ENCODE measurements at regions not wholly inside any gene's neighbourhood (a gene's known extent, or its start where the extent isn't known, plus 50 kb on each side); places are given as distances from the start of the nearest gene placed in this dataset.

DNA sequence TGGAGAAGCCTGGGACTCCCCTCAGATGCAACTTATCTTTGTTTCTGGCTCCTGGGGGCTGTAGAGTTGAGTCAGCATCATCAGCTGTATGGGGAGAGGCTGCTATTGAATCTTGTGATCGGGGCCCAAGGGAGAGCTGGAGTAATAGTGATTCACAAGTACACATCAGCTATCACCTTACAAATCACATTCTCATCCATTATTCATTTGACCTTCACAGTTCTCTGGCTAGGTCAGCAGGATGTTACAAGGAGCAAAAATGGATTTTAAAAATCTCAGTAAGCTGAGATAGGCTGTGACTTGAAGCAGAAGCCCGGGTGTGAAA is 175.0 kb downstream of the OPA1 start:
- DNase-seq (ENCODE audit: low read depth in 2 of 2) = peak; percentile 66 to 77
- no peak overlapping the region for H3K4me3 ChIP-seq (replicated peaks in 1 of 2; ENCODE audit: low read depth in 2 of 2, low read length in 2 of 2)
- TF ChIP-seq, protein P1, sequence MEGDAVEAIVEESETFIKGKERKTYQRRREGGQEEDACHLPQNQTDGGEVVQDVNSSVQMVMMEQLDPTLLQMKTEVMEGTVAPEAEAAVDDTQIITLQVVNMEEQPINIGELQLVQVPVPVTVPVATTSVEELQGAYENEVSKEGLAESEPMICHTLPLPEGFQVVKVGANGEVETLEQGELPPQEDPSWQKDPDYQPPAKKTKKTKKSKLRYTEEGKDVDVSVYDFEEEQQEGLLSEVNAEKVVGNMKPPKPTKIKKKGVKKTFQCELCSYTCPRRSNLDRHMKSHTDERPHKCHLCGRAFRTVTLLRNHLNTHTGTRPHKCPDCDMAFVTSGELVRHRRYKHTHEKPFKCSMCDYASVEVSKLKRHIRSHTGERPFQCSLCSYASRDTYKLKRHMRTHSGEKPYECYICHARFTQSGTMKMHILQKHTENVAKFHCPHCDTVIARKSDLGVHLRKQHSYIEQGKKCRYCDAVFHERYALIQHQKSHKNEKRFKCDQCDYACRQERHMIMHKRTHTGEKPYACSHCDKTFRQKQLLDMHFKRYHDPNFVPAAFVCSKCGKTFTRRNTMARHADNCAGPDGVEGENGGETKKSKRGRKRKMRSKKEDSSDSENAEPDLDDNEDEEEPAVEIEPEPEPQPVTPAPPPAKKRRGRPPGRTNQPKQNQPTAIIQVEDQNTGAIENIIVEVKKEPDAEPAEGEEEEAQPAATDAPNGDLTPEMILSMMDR (IDR thresholded peaks at IDR 0.05; ENCODE audit: low read depth, low read length) = no peak

DNA sequence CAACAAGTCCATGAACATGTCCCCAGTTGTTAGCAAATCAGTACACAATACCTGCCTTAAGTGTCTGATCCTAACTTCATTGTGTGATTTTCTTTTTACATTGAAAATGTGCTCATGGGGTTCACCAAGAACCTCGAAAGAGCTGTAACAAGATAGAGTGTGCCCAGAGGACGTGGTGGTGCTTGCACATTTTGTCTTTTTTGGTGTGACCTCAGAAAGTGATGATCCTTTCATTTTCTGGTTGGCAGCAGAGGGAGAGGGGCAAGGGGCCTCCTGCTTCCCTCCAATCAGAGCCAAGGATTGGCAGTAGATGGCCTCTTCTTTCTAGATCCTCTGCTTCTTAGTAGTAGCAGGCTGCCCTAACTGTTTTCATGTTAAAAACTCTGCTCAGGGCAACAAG is 176.4 kb downstream of the OPA1 start:
- no peak for DNase-seq (ENCODE audit: low read depth in 2 of 2)
- TF ChIP-seq, protein P1 (IDR thresholded peaks at IDR 0.05; ENCODE audit: low read depth, low read length) = no peak
- H3K4me3 ChIP-seq (replicated peaks in 1 of 2; ENCODE audit: low read depth in 2 of 2, low read length in 2 of 2) = no peak overlapping the region

DNA sequence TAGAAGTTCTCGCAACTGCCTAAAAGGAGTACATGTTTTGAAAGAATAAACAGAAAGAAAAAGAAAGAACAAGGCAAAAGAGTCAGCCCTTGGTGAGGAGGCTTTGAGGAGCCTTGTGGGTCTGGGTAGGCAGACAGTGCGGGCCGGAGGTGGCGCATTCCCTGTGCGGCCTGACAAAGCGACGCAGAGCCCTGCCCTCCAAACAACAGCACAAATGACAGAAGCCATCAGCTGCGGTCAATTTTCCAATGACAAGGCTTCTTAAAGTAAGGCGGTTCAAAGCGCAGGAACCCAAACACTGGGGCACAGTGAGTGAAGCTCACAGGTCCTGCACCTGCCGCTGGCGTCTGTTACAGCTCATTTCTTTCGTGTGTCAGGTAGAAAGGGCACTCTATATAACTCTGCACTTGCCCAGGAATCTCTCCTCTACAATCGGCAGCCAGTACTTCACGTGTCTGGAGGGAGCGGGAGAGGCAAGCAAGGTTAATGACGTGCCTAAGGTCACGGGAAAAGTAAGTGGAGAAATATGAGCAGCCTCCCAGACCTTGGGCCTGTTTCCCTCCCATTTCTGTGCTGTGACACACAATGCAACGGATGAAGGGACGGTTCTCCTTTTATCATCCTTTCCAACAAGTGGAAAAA is 178.1 kb downstream of the OPA1 start:
- TF ChIP-seq, protein P1 (IDR thresholded peaks at IDR 0.05; ENCODE audit: low read depth, low read length) = no peak
- H3K4me3 ChIP-seq (replicated peaks in 1 of 2; ENCODE audit: low read depth in 2 of 2, low read length in 2 of 2) = no peak overlapping the region
- no peak for DNase-seq (ENCODE audit: low read depth in 2 of 2)

DNA sequence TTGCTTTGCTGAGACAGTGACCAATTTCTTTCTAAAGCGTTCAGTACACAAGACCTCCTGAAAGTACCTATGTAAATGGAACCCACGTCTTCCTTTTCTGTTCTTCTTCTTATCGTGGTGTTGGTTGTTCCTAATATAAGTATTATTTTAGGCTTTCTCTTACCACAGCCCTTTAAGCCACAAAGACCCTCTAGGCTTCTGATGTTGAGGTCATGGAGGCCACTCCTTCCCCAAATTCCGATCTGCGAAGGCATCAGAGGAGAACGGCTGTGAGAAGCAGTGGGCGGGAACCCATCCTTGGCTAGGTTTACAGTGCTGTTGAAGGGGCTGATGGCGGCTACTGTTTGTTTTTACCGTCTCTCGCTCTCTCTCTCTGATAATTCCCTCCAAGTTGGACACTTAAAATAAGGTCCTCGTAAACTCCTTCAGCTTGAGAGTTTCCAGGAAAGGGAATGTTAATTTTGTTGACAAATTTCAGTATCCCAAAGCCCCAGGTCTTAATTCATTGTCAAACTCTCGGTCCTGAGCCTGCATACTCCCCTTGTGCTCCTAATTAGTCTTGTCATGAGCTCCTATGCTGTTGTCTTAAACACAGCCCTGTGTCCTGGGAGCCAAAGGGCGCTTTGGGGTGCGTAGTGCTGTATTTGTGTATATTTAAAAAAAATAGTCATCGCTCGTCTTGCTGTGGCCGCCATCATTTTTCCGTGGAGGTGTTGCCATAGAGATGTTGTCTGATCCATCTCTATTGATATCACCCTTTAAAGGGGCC is 178.8 kb downstream of the OPA1 start:
- TF ChIP-seq, protein P1 (IDR thresholded peaks at IDR 0.05; ENCODE audit: low read depth, low read length) = no peak
- no peak overlapping the region for H3K4me3 ChIP-seq (replicated peaks in 1 of 2; ENCODE audit: low read depth in 2 of 2, low read length in 2 of 2)
- no peak for DNase-seq (ENCODE audit: low read depth in 2 of 2)

DNA sequence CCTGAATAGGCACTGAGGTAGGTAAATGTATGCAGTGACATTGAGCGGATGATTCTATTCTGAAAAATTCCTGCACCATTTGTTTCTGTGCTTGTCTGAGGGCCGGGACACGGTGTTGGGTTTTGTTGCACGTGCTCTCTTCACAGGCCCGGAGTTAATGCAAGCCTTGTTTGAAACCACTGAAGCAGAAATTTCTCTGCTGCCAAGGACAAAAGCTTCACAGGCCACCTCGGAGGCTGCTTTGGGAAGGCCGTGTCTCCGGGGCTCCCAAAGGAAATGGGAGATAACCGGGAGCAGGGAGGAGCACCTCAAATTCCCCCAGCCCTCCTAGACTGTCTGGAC is 179.4 kb downstream of the OPA1 start:
- no peak for DNase-seq (ENCODE audit: low read depth in 2 of 2)
- TF ChIP-seq, protein P1 (IDR thresholded peaks at IDR 0.05; ENCODE audit: low read depth, low read length) = no peak
- H3K4me3 ChIP-seq (replicated peaks in 1 of 2; ENCODE audit: low read depth in 2 of 2, low read length in 2 of 2) = no peak overlapping the region

DNA sequence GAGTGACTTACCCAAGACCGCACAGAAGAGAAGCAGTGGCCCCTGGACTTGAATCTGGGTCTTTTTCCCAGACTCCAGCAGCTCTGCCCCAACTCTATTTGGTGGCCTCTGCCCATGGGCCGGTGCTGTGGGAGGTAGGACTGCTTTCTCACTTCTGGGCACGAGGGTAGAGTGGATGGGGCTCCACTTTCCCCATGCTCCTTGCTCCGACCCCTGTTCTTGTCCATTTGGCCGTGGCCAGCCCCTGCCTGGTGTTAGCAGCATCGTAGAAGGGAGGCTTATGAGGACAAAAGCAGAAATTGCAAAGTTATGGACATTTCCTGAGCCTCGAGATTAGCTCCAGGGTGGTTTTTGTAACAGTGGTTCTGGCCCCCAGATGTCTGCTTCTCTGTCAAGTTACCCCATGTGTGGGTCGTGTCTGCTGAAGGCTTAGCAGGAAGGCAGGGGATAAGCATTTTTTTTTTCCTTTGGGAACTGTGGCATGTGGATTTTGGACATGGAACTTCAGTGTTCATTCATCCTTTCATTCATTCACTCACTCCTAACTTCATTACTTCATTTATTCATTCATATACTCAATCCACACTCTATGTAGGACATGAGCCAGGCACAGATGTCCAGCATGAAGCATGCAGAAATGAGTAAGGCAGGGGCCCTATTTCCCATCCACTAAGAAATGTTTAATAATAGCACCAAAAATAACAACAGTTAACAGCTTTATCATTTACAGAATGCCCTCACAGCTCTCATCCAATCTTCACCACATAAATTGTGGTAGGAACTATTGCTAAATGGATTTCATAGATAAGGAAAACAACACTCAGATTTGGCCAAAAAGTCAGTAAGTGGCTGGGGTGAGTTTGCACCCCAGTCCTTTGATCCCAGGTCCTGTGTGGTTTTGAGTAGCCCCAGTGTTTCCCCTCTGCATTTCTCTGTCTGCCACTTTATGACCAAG is 180.5 kb downstream of the OPA1 start:
- TF ChIP-seq, protein P1 (IDR thresholded peaks at IDR 0.05; ENCODE audit: low read depth, low read length) = no peak
- no peak for DNase-seq (ENCODE audit: low read depth in 2 of 2)

More for the DNA sequence above, 180.5 kb downstream of the OPA1 start:
- no peak overlapping the region for H3K4me3 ChIP-seq (replicated peaks in 1 of 2; ENCODE audit: low read depth in 2 of 2, low read length in 2 of 2)
